ENCODE measurements at regions not wholly inside any gene's neighbourhood (a gene's known extent, or its start where the extent isn't known, plus 50 kb on each side); places are given as distances from the start of the nearest gene placed in this dataset.

DNA sequence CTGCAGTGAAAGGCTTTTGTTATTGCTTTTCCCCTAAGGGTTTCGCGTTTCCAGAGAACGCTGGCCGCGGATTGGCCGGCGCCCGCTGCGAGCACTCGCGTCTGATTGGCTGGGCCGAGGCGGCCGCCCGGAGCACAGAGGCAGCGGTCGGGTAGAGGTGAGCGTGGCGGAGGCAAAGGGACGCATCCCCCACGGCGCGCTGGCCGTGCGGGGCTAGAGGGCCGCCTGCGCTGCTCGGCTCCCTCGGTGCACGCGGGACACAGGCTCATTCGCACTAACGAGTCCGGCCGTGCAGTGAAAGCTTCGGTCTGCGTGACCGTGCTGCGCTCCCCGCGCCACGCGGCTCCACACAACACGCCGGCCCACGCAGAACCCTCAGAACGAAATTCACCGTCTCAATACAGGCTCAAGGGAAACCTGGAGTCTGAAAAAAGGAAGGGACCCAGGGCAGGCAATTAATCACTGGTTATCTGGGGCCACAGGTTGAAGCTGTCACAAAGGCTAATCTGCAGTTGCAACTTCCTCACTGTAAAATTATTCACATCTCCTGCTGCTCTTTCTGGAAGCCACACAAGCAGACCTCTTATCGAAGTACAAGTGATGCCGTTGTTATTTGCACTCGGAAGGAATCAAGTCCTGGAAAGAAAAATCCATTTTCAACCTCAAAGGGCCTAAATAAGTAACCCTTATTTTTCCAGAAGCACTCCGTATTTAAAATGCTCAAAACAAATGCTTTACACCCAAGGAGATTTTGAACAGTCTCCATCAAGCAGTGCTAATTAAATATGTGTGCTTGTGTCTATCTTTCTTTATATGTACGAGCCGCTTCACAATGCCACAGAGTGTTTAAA, 94.6 kb downstream of the ZNF608 start:
- Histone ChIP-seq H3K9ac (ENCODE audit: low read length) (peak overlapping the region; percentile 64), H3K27me3 (ENCODE audit: control insufficient read depth, insufficient read depth, low read length) (no peaks in the 10 kb centered on the region), H3K4me1 (ENCODE audit: control insufficient read depth, insufficient read depth, low read length) (peaks cover 75% of the 10 kb centered on the region), H3K36me3 (ENCODE audit: control insufficient read depth, insufficient read depth, low read length) (no peaks in the 10 kb centered on the region), H3K9me3 (ENCODE audit: control insufficient read depth, low read length) (no peaks in the 10 kb centered on the region), H3K4me3 (ENCODE audit: low read length) (peak overlapping the region; percentile 16)

DNA sequence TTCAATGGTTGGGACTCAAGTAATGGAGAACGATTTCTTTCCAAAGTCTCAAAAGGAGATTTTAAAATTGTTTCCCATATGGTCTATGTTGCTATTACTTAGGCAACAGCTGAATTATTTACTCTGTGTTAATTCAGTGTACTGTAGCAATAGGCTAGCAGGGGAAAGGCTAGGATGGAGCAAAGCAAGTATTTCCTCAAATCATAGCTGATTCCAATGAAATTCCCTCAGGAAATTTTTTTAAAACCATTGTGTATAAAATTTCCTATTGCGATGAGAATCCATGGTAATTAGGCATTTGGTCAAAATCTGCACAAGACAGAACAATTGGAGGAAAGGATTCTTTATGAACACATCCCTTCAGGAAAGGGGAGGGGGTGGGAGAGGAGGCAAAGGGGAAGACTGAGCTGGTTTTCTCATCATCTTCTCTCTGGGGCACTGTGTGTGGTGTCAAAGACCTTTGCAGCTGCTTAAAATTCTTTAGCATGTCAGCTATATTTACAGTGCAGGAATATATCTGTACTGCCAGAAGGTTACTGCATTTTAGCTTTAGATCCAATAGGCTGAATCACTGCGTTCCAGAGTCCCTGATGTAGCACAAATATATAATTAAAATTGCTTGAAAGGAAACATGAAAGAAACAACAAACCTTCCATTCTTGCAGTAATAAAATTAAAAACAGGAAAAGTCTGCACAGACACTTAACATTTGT, 95.3 kb downstream of the ZNF608 start:
- Histone ChIP-seq H3K36me3 (ENCODE audit: control insufficient read depth, insufficient read depth, low read length) (no peaks in the 10 kb centered on the region), H3K9ac (ENCODE audit: low read length) (no peak overlapping the region), H3K27me3 (ENCODE audit: control insufficient read depth, insufficient read depth, low read length) (no peaks in the 10 kb centered on the region), H3K4me3 (ENCODE audit: low read length) (no peak overlapping the region), H3K4me1 (ENCODE audit: control insufficient read depth, insufficient read depth, low read length) (peaks cover 68% of the 10 kb centered on the region), H3K9me3 (ENCODE audit: control insufficient read depth, low read length) (no peaks in the 10 kb centered on the region)

DNA sequence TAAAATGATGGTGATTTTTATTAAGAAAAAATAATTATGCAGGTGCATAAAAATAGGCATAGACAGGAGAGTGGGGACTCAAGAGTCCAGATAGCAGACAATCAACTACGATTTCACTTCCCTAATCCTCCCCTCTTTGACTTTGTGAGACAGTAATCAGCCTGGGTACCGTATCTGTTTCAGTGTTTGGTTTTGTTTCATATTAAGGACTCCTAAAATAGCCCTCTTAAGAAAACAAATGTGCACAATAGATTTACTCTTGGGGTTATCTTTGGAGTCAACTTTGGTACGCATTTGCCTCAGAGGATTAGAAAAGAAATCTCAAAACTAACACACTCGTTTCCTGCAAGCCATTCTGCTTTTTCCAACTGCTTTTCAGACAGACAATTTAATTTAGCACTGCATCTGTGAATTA, 96.3 kb downstream of the ZNF608 start:
- Histone ChIP-seq H3K9ac (ENCODE audit: low read length) (peak overlapping the region; percentile 37), H3K36me3 (ENCODE audit: control insufficient read depth, insufficient read depth, low read length) (no peaks in the 10 kb centered on the region), H3K4me1 (ENCODE audit: control insufficient read depth, insufficient read depth, low read length) (peaks cover 63% of the 10 kb centered on the region), H3K4me3 (ENCODE audit: low read length) (no peak overlapping the region), H3K9me3 (ENCODE audit: control insufficient read depth, low read length) (no peaks in the 10 kb centered on the region), H3K27me3 (ENCODE audit: control insufficient read depth, insufficient read depth, low read length) (no peaks in the 10 kb centered on the region)

DNA sequence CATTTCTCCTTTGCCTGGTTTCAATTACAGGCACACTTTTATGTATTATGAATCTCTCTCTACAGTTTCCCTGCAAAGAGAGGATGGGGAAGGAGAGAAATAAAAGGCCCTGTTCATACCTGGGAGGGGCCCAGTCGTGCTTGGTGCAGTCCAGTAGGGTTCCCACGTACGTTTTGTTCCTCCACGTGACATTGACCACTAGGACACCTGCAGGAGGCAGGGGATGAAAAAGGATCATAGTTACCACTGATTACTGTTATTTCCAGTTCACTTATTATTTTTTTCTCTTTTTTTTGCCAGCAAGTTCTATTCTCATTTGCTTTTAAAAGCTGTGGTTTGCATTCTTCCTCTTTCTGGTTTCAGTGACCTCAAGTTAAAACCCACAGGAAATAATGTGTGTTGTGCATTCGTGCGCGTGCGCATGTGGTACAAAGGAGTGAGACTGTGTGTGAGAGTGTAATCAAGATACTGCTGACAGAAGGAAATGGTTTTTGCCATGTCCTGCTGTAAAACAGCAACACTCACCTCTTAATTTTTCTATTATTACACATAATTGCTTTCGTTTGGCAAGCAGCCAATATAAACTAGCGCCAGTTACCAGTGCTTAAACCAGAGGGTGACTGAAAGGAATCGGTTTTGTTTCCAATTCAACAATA, 96.8 kb downstream of the ZNF608 start:
- Histone ChIP-seq H3K9me3 (ENCODE audit: control insufficient read depth, low read length) (no peaks in the 10 kb centered on the region), H3K4me1 (ENCODE audit: control insufficient read depth, insufficient read depth, low read length) (peaks cover 58% of the 10 kb centered on the region), H3K9ac (ENCODE audit: low read length) (peak overlapping the region; percentile 37), H3K4me3 (ENCODE audit: low read length) (no peak overlapping the region), H3K36me3 (ENCODE audit: control insufficient read depth, insufficient read depth, low read length) (no peaks in the 10 kb centered on the region), H3K27me3 (ENCODE audit: control insufficient read depth, insufficient read depth, low read length) (no peaks in the 10 kb centered on the region)

DNA sequence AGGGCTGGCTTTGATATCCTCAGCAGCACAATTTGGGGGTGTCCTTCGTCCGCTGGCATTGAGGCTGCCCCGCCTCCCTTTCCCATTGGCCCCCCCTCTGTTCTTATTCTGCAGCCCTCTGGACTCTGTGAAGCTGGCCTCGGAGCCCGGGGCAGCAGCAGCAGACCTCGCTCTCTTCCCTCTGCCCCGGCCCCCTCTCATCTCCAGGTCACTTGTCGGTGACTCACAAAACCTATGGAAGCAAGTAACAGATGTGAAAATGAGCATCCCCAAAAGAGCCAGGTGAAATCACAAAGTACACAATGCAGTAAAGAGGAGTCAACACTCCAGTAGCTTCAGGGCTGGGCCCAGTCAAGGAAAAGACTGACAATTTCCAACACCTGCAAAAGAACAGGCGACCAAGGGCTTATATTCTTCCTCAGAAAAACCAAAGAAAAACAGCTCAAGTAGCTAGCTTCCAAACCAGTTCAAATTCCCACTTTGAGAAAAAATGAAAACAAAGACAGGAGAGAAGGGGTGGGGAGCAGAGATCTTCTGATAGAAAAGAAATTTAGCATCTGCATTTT, 97.5 kb downstream of the ZNF608 start:
- no peak overlapping the region for H3K4me3 ChIP-seq (ENCODE audit: low read length)
- no peaks in the 10 kb centered on the region for H3K9me3 ChIP-seq (ENCODE audit: control insufficient read depth, low read length)
- H3K4me1 ChIP-seq (ENCODE audit: control insufficient read depth, insufficient read depth, low read length): peaks cover 52% of the 10 kb centered on the region
- no peaks in the 10 kb centered on the region for H3K36me3 ChIP-seq (ENCODE audit: control insufficient read depth, insufficient read depth, low read length)
- peak overlapping the region; percentile 37 for H3K9ac ChIP-seq (ENCODE audit: low read length)
- H3K27me3 ChIP-seq (ENCODE audit: control insufficient read depth, insufficient read depth, low read length): no peaks in the 10 kb centered on the region

DNA sequence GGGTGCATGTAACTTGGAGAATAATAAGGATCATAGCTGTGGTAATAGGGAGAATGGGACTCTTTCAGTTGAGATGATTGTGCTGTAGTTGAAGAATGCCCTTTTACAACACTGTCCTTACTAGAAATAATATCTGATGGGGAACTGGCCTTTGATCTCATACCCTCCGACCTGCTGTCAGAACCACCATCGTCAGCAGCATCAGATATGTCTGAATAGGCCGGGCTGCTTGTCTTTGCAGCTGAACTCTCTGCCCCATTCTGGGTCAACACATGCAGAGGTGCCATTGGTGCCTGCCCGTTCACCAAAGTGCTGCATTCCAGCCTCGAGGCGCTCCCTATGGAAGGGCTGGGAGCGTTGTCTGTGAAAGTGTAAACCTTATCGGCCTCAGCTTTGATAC, 99.1 kb downstream of the ZNF608 start:
- Histone ChIP-seq H3K9me3 (ENCODE audit: control insufficient read depth, low read length) (no peaks in the 10 kb centered on the region), H3K4me1 (ENCODE audit: control insufficient read depth, insufficient read depth, low read length) (peaks cover 38% of the 10 kb centered on the region)

DNA sequence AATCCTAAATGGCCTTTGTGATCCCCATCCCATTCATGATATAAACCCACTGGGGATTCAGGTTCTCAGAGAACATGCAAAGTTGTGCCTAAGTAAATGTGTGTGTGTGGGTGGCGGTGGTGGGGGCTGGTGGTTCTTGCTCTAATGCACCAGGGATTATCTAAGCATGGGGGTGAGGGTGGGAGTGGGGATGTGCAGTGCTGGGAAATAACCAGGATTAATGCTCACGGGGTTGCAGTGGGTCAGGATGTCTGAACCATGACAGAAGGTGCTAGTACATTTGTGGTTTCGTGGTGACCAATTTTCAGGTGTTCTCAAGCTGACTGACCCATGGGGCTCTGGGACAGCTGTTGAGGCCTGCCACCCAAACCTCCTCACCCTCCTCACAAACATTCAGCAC, 101.0 kb downstream of the ZNF608 start:
- H3K9ac ChIP-seq (ENCODE audit: low read length): no peak overlapping the region
- H3K27me3 ChIP-seq (ENCODE audit: control insufficient read depth, insufficient read depth, low read length): no peaks in the 10 kb centered on the region
- H3K36me3 ChIP-seq (ENCODE audit: control insufficient read depth, insufficient read depth, low read length): no peaks in the 10 kb centered on the region
- peaks cover 39% of the 10 kb centered on the region for H3K4me1 ChIP-seq (ENCODE audit: control insufficient read depth, insufficient read depth, low read length)
- H3K4me3 ChIP-seq (ENCODE audit: low read length): no peak overlapping the region
- no peaks in the 10 kb centered on the region for H3K9me3 ChIP-seq (ENCODE audit: control insufficient read depth, low read length)

More for the DNA sequence above, 99.1 kb downstream of the ZNF608 start:
- no peaks in the 10 kb centered on the region for H3K27me3 ChIP-seq (ENCODE audit: control insufficient read depth, insufficient read depth, low read length)
- no peak overlapping the region for H3K4me3 ChIP-seq (ENCODE audit: low read length)
- no peak overlapping the region for H3K9ac ChIP-seq (ENCODE audit: low read length)
- H3K36me3 ChIP-seq (ENCODE audit: control insufficient read depth, insufficient read depth, low read length): no peaks in the 10 kb centered on the region

DNA sequence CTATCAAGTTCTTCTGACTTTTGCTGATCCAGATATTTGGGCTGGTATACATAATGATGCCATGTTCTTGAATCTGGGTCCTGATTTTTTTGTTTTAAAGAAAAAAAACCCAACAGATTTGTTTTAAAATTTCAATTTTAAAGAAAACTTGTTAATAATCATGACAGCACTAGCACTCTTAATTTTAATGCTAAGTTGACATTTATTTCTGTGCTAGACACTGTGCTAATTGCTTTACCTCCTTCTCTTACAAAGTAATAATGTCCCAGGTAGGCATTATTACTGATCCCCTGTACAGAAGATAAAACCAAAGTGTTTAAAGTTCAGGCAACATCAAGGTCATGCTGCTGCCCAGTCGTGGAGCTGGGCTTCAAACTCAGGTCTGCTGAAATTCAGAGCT, 101.9 kb downstream of the ZNF608 start:
- H3K9me3 ChIP-seq (ENCODE audit: control insufficient read depth, low read length): no peaks in the 10 kb centered on the region
- H3K4me3 ChIP-seq (ENCODE audit: low read length): no peak overlapping the region
- no peaks in the 10 kb centered on the region for H3K27me3 ChIP-seq (ENCODE audit: control insufficient read depth, insufficient read depth, low read length)
- peaks cover 33% of the 10 kb centered on the region for H3K4me1 ChIP-seq (ENCODE audit: control insufficient read depth, insufficient read depth, low read length)
- no peaks in the 10 kb centered on the region for H3K36me3 ChIP-seq (ENCODE audit: control insufficient read depth, insufficient read depth, low read length)
- H3K9ac ChIP-seq (ENCODE audit: low read length): no peak overlapping the region

DNA sequence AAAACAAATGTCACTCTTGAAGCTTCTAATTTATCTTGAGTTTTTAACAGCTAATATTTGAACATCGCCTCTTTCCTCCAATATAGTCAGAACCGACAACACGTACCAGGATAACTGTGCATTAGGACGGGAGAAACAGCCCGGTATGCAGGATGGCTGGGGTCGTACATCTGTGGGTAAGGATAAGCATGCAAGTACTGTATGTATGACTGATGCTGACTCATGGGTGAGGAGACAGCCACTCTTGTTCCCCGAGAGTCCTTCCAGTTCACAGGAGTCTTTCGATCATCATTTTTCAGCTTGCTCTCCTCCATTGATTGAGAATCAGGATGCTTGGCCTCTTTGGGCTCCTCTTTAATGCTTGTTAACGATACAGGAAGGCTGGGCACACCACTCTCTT, 102.3 kb downstream of the ZNF608 start:
- H3K4me1 ChIP-seq (ENCODE audit: control insufficient read depth, insufficient read depth, low read length): peaks cover 28% of the 10 kb centered on the region

DNA sequence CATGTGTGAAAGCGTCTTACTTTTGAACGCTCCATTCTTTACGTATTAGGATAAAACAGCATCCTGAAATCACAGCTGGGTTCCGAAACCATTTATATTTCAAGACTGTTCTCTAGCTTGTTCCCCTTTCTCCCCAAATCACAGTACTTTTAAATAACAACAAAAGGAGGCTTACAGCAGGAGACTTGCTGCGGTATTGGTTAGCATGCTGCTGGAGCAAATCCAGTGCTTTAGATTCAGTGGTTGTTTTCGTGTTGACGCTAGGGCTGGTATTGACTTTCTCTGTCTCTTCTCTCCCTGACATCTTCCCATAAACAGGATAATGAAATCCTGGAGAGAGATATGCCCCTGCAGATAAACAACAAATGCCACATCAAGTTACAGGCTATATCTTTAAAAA, 103.1 kb downstream of the ZNF608 start:
- Histone ChIP-seq H3K4me3 (ENCODE audit: low read length) (no peak overlapping the region), H3K9ac (ENCODE audit: low read length) (no peak overlapping the region), H3K36me3 (ENCODE audit: control insufficient read depth, insufficient read depth, low read length) (no peaks in the 10 kb centered on the region), H3K9me3 (ENCODE audit: control insufficient read depth, low read length) (no peaks in the 10 kb centered on the region), H3K27me3 (ENCODE audit: control insufficient read depth, insufficient read depth, low read length) (no peaks in the 10 kb centered on the region), H3K4me1 (ENCODE audit: control insufficient read depth, insufficient read depth, low read length) (peaks cover 20% of the 10 kb centered on the region)

More for the DNA sequence above, 102.3 kb downstream of the ZNF608 start:
- H3K36me3 ChIP-seq (ENCODE audit: control insufficient read depth, insufficient read depth, low read length): no peaks in the 10 kb centered on the region
- H3K4me3 ChIP-seq (ENCODE audit: low read length): no peak overlapping the region
- H3K27me3 ChIP-seq (ENCODE audit: control insufficient read depth, insufficient read depth, low read length): no peaks in the 10 kb centered on the region
- H3K9ac ChIP-seq (ENCODE audit: low read length): no peak overlapping the region
- no peaks in the 10 kb centered on the region for H3K9me3 ChIP-seq (ENCODE audit: control insufficient read depth, low read length)

DNA sequence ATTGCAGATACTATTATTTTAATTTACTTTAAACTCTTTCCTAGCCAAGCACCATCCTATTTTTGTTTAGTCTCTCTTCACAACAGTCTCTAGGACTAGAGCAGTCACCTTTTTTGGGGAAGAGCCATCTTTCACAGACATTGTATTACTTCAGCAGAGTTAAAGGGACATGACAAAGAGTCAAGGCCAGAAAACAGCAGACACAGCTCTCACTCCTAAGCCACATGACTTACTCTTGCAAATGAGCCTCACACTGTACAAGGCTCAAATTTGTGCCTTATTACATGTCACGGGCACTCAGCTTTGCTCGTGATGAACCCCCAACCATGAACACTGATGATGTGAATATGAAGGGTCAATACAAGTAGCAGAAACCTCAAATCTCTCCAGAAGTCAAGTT, 104.3 kb downstream of the ZNF608 start:
- H3K9ac ChIP-seq (ENCODE audit: low read length): no peak overlapping the region
- H3K9me3 ChIP-seq (ENCODE audit: control insufficient read depth, low read length): no peaks in the 10 kb centered on the region
- H3K27me3 ChIP-seq (ENCODE audit: control insufficient read depth, insufficient read depth, low read length): no peaks in the 10 kb centered on the region
- H3K4me3 ChIP-seq (ENCODE audit: low read length): no peak overlapping the region
- no peaks in the 10 kb centered on the region for H3K36me3 ChIP-seq (ENCODE audit: control insufficient read depth, insufficient read depth, low read length)
- peaks cover 19% of the 10 kb centered on the region for H3K4me1 ChIP-seq (ENCODE audit: control insufficient read depth, insufficient read depth, low read length)

Measured in mucosa of stomach (tissue), 1 donor.